ENCODE measurements at regions not wholly inside any gene's neighbourhood (a gene's known extent, or its start where the extent isn't known, plus 50 kb on each side); places are given as distances from the start of the nearest gene placed in this dataset.
"Not testable (repeated sequence)": the region's sequence is repeated elsewhere in the genome, so short reads cannot be mapped to it uniquely, and the experiment has no call there.

DNA sequence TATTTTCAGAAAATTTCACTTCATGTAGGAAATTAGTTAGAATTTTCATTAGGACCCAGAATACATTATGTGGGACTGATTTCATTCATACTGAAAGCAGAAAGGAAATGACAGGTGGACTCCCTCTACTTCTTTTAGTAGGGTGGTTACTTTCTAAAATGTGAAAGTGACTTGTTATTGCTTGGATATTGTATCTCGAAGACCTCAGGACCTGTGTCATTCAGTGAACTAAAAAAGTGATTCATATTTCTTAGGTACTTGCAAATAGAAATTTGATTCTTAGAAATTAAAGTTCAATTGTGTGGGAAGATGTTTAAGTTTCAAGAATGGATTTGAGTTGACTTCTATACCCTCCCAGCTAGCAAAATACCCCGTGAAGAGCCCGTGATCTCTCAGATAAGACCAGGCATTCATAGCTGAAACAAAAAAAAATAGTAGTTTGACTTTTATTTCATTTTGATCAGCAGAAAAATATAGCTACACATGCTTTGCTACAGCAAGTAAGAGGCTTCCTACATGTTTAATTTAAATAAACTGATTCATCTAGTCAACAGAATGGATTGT, 1037.1 kb downstream of the GATA3 start:
- no peak for DNase-seq (ENCODE audit: low read depth in 2 of 2)

- no peak for DNase-seq (ENCODE audit: low read depth in 2 of 2)
These were observed 1041.8 kb downstream of the GATA3 start for GRCh38 chr10:9096288-9096687.

- no peak for DNase-seq (ENCODE audit: low read depth in 2 of 2)
These were observed 1042.9 kb downstream of the GATA3 start for GRCh38 chr10:9097206-9097990.

GRCh38 chr10:9097991-9098306, 1043.5 kb downstream of the GATA3 start:
- DNase-seq (ENCODE audit: low read depth in 2 of 2), result no peak

DNA sequence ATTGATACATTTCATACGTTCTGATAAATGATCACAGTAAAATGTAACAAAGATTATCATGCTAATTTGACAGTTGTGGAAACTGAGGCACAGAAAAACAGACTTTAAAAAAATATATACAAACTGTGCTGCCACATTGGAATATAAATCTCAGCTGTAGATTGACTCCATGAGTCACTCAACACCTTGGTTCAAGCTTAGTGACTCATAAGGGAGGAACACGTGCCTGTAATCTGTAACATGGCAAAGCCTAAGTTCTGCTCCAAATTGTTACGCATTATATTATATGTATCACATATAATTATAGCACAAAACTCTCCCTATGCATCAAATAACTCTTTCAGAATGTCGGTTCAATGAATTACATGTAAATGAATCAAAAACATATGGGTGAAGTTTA, 1047.5 kb downstream of the GATA3 start:
- no peak for DNase-seq (ENCODE audit: low read depth in 2 of 2)

DNA sequence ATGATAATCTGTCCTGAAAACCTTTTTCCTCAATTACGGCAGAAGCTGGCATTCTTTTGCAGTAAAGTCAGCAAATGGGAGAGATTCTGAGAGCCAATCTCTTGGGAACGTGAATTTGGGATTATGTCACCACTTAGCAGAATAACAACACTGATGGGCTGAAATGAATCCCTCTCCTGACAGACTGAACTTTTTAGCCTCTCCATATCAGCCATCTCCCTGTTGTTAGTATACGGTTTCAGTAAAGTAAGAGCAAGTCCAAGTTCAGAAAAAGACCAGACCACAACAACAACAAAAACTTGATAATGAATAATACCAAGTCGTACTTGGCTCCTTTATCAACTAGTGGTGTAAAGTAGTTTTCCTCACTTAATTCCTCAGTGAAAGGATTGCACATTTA, 1048.8 kb downstream of the GATA3 start:
- no peak for DNase-seq (ENCODE audit: low read depth in 2 of 2)

DNA sequence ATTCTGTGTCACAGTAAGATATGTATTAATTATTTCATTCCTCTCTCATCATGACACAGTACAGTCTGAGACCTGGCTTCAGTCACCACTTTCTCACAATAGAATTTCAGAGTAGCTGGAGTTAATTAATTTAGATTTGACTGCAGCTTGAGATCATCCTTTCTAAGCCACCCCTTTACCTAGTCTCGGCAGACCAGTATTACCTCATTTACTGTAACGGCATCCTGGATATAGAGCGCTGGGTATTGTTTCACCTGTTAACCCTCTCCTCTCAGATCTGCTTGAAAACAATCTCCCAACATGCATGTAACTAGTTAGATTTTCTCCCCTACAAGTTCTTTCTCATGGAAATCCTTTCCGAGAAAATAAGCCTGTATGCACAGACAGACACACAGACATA, 1057.5 kb downstream of the GATA3 start:
- DNase-seq (ENCODE audit: low read depth in 2 of 2), result no peak

- DNase-seq (ENCODE audit: low read depth in 2 of 2), result no peak
These were observed 1072.2 kb downstream of the GATA3 start for GRCh38 chr10:9126728-9127127.

GRCh38 chr10:9137368-9137767, 1082.9 kb downstream of the GATA3 start:
- DNase-seq (ENCODE audit: low read depth in 2 of 2), result no peak

DNA sequence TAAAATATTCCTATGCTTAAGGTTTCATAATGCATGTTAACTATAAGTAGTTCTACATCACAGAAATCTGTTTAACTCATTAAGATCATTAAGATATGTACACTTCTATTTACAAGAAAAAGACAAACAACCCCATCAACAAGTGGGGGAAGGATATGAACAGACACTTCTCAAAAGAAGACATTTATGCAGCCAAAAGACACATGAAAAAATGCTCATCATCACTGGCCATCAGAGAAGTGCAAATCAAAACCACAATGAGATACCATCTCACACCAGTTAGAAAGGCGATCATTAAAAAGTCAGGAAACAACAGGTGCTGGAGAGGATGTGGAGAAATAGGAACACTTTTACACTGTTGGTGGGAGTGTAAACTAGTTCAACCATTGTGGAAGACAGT, 1084.3 kb downstream of the GATA3 start:
- DNase-seq (ENCODE audit: low read depth in 2 of 2), result not testable (repeated sequence)

DNA sequence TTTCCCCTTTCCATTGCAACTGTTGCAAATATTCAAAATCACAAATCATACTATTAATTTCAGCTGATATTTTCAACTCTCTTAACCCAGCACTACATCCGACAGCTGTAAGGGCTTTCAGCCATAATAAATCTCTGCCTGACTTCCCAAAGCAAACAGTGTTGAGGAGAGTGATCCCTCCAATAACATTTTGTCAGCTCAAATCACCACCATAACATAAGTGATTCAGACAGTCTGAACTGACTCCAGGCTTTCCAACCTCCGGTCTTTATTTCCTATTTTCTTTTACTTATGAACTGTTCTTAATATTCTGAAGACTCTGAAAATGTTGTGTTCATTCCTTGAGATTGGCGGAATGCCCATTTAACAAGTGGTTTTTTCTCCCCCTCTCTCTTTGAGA, 1085.9 kb downstream of the GATA3 start:
- DNase-seq (ENCODE audit: low read depth in 2 of 2), result no peak

DNA sequence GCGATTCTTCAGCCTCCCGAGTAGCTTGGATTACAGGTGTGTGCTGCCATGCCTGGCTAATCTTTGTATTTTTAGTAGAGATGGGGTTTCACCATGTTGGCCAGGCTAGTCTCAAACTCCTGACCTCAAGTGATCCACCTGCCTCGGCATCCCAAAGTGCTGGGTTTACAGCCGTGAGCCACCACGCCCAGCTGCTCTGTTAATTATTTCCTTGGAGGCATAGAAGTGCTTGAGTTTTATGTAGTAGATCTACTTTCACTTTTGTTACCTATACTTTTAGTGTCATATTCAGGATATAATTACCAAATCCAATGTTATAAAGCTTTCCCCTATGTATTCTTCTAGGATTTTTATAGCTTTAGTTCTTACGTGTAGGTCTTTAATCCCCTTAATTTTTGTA, 1093.0 kb downstream of the GATA3 start:
- no peak for DNase-seq (ENCODE audit: low read depth in 2 of 2)

- DNase-seq (ENCODE audit: low read depth in 2 of 2), result no peak
These were observed 1094.6 kb downstream of the GATA3 start for GRCh38 chr10:9149134-9149533.

DNA sequence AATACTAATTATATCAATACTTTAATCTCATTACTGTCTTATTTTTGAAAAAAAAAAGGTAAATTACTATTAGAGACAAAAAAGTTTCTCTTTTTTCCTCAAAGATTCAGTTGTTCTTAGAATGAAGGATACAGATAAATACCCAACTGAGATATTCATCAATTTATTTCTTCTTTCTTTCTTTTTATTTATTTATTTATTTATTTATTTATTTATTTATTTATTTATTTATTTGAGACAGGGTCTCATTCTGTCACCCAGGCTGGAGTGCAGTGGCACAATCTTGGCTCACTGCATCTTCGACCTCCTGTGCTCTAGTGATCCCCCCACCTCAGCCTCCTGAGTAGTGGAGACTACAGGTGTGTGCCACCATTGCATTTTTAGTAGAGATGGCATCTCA, 1098.6 kb downstream of the GATA3 start:
- not testable (repeated sequence) for DNase-seq (ENCODE audit: low read depth in 2 of 2)

DNA sequence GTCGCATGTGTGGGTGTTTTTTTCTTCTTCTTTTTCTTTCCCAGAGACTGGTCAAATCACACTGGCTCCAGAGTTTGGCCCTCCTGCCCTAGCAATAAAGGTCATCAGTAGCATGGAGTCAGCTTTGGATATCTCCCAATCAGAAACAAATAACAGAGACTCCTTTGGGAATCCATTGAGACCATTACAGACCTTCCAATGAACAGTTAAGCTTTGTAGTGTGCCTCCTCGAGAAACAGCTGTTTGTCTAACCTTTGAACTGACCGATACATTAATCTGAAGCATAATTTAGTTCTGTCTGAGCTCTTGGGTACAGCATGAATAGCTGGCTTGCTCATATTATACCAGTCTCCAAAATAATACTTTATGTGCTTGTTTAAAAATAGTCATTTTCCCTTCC, 1103.2 kb downstream of the GATA3 start:
- DNase-seq (ENCODE audit: low read depth in 2 of 2), result no peak

GRCh38 chr10:9158675-9159074, 1104.2 kb downstream of the GATA3 start:
- DNase-seq (ENCODE audit: low read depth in 2 of 2), result no peak

DNA sequence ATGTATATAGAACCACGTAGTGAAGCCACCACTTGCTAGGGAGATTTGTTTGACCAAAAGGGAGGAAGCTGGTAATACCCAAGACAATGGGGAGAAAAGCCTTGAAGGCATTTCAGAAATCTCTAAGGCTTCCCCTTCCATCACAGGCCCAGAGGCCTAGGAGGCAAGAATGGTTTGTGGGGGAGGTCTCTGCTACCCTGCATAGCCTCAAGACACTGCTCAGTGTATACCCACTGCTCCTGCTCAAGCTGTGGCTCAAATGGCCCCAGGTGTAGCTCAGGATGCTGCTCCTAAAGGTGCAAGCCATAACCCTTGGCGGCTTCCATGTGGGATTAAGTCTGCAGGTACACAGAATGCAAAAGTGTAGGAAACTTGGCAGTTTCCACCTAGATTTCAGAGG, 1105.8 kb downstream of the GATA3 start:
- no peak for DNase-seq (ENCODE audit: low read depth in 2 of 2)

DNA sequence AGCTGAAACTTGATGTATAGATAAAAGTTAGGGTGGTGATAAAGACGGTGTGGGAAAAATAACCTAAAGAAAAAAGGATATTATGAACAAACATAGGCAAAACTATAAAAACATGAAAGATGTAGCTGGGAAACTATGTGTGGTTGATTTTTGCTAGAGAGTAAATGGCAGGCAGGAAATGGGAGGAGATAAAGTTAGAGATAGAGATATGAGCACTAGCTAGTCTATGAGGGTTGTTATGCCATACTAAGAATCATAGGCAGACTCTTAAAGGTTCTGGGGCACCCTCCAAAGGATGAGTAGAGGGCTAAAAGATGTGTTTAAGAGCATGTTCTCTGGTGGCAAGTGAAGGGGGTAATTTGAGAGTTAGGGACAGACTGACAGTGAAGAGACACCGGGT, 1109.2 kb downstream of the GATA3 start:
- DNase-seq (ENCODE audit: low read depth in 2 of 2), result no peak

DNA sequence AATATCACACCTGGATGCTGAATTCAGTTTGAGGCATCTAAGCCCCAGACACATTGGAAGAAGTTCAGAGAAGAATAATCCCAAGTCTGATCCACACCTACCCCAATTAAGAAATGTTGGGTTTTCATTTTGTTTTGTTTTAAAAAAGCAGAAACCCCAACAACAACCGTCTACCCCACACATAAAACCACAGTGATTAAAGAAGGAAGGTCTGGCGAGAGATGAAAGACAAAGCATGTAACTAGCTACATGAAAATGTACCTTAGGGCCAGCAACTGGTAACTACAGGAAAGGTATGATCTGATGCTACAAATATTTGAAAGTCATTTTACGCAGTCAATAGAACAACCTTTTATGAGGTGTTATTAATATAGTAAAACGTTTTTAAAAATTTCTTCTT, 1112.3 kb downstream of the GATA3 start:
- DNase-seq (ENCODE audit: low read depth in 2 of 2), result no peak

DNA sequence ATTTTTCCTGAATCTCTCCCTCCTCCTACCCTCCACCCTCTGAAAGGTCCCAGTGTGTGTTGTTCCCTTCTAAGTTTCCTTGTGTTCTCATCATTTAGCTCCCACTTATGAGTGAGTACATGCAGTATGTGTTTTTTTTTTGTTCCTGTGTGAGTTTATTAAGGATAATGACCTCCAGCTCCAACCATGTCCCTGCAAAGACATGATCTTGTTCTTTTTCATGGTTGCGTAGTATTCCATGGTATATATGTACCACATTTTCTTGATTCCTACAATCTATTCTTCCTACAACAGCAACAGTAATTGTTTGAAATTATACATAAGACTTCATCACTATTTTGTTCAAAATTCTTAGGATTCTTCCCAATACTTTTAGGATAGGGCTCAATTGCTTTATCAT, 1117.8 kb downstream of the GATA3 start:
- no peak for DNase-seq (ENCODE audit: low read depth in 2 of 2)

GRCh38 chr10:9175200-9175599, 1120.7 kb downstream of the GATA3 start:
- DNase-seq (ENCODE audit: low read depth in 2 of 2), result no peak

GRCh38 chr10:9183197-9183880, 1128.9 kb downstream of the GATA3 start:
- DNase-seq (ENCODE audit: low read depth in 2 of 2), result not testable (repeated sequence)
